GM12892 (cell line): ENCODE measurements at regions not wholly inside any gene's neighbourhood (a gene's known extent, or its start where the extent isn't known, plus 50 kb on each side); places are given as distances from the start of the nearest gene placed in this dataset.
"Not testable (repeated sequence)": the region's sequence is repeated elsewhere in the genome, so short reads cannot be mapped to it uniquely, and the experiment has no call there.

ENCODE experiments used
- POLR2A ChIP-seq: IDR thresholded peaks from 2 replicates; pipeline ENCODE4 v1.6.1; 2011; ENCODE audit warnings: low read depth, low read length, control low read depth
- POLR2AphosphoS5 ChIP-seq: IDR thresholded peaks from 2 replicates; pipeline ENCODE4 v1.6.1; 2011; ENCODE audit warnings: low read depth, low read length, control low read depth
- TAF1 ChIP-seq: IDR thresholded peaks from 2 replicates; pipeline ENCODE4 v1.6.1; 2011; ENCODE audit warnings: low read depth, mild to moderate bottlenecking, control low read depth, low read length, borderline replicate concordance

- not testable (repeated sequence) for TF ChIP-seq POLR2AphosphoS5, POLR2A, TAF1
These were observed 183.3 kb upstream of the PRKX start for GRCh38 chrX:3896755-3897154.
